ENCODE measurements at regions not wholly inside any gene's neighbourhood (a gene's known extent, or its start where the extent isn't known, plus 50 kb on each side); places are given as distances from the start of the nearest gene placed in this dataset.

GRCh38 chr5:57721226-57721625 lies 238.6 kb upstream of the ACTBL2 start:
- no peak for DNase-seq
- Mint-ChIP-seq H3K9me3 (ENCODE audit: insufficient read depth) (no peaks in the 10 kb centered on the region), H3K27ac (no peak overlapping the region), H3K4me3 (no peak overlapping the region), H3K27me3 (peaks cover 6% of the 10 kb centered on the region), H3K4me1 (no peaks in the 10 kb centered on the region)
- 10% methylated on average over 2 of the region's 4 CpGs for WGBS (ENCODE audit: insufficient coverage)
- no peak overlapping the region for H3K27ac ChIP-seq (ENCODE audit: low read length in 2 of 2)
- H3K4me3 ChIP-seq (ENCODE audit: control extremely low read depth in 1 of 5, extremely low read depth in 1 of 5, insufficient read depth in 1 of 5, low read depth in 2 of 5, low read length in 4 of 5): no peak overlapping the region
- H3K4me1 ChIP-seq (ENCODE audit: control insufficient read depth in 2 of 2, insufficient read depth in 2 of 2, low read length in 2 of 2): no peaks in the 10 kb centered on the region
- intact Hi-C loops (cut with micrococcal nuclease): no loop called here
- H3K9me3 ChIP-seq (ENCODE audit: control extremely low read depth in 1 of 3, control insufficient read depth in 2 of 3, insufficient read depth in 1 of 3, low read length in 2 of 3): no peaks in the 10 kb centered on the region
- no peak overlapping the region for H3K4me2 ChIP-seq (replicated peaks; ENCODE audit: low read depth, low read length, poor library complexity, severe bottlenecking)
- H3K27me3 ChIP-seq (replicated peaks in 1 of 4; ENCODE audit: control extremely low read depth in 1 of 4, control insufficient read depth in 3 of 4, insufficient read depth in 4 of 4, low read length in 3 of 4): no peaks in the 10 kb centered on the region
- no peaks in the 10 kb centered on the region for H4K20me1 ChIP-seq (ENCODE audit: control insufficient read depth, insufficient read depth, low read length, poor library complexity, severe bottlenecking)
- ChIA-PET POLR2A (no interaction called here), CTCF (no interaction called here)
- H3K79me2 ChIP-seq (ENCODE audit: control insufficient read depth, insufficient read depth, low read length): no peaks in the 10 kb centered on the region
- H2AFZ ChIP-seq (ENCODE audit: insufficient read depth, low read depth, low read length, poor library complexity, severe bottlenecking): no peak overlapping the region
- no peak for TF ChIP-seq CTCF (IDR thresholded peaks at IDR 0.05)
- no peak for TF ChIP-seq EZH2 (IDR thresholded peaks at IDR 0.05; ENCODE audit: borderline replicate concordance, insufficient read depth, low read depth, low read length, poor library complexity, severe bottlenecking)
- no peak overlapping the region for H3K9ac ChIP-seq (ENCODE audit: low read length)
- no peak for ATAC-seq (ENCODE audit: low read depth)
- no peaks in the 10 kb centered on the region for H3K36me3 ChIP-seq (replicated peaks in 1 of 2; ENCODE audit: control extremely low read depth in 1 of 2, control insufficient read depth in 1 of 2, extremely low read depth in 1 of 2, insufficient read depth in 2 of 2, low read length in 1 of 2)

GRCh38 chr5:57720656-57721055 lies 238.0 kb upstream of the ACTBL2 start:
- H3K9me3 Mint-ChIP-seq (ENCODE audit: insufficient read depth): no peaks in the 10 kb centered on the region
- Histone ChIP-seq H3K4me3 (ENCODE audit: control extremely low read depth in 1 of 5, extremely low read depth in 1 of 5, insufficient read depth in 1 of 5, low read depth in 2 of 5, low read length in 4 of 5) (no peak overlapping the region), H2AFZ (ENCODE audit: insufficient read depth, low read depth, low read length, poor library complexity, severe bottlenecking) (no peak overlapping the region), H3K27ac (ENCODE audit: low read length in 2 of 2) (no peak overlapping the region), H3K9ac (ENCODE audit: low read length) (no peak overlapping the region), H4K20me1 (ENCODE audit: control insufficient read depth, insufficient read depth, low read length, poor library complexity, severe bottlenecking) (no peaks in the 10 kb centered on the region), H3K9me3 (ENCODE audit: control extremely low read depth in 1 of 3, control insufficient read depth in 2 of 3, insufficient read depth in 1 of 3, low read length in 2 of 3) (no peaks in the 10 kb centered on the region), H3K4me2 (replicated peaks; ENCODE audit: low read depth, low read length, poor library complexity, severe bottlenecking) (no peak overlapping the region), H3K27me3 (replicated peaks in 1 of 4; ENCODE audit: control extremely low read depth in 1 of 4, control insufficient read depth in 3 of 4, insufficient read depth in 4 of 4, low read length in 3 of 4) (no peaks in the 10 kb centered on the region), H3K4me1 (ENCODE audit: control insufficient read depth in 2 of 2, insufficient read depth in 2 of 2, low read length in 2 of 2) (no peaks in the 10 kb centered on the region), H3K36me3 (replicated peaks in 1 of 2; ENCODE audit: control extremely low read depth in 1 of 2, control insufficient read depth in 1 of 2, extremely low read depth in 1 of 2, insufficient read depth in 2 of 2, low read length in 1 of 2) (no peaks in the 10 kb centered on the region), H3K79me2 (ENCODE audit: control insufficient read depth, insufficient read depth, low read length) (no peaks in the 10 kb centered on the region)
- no peak for DNase-seq
- no peaks in the 10 kb centered on the region for H3K4me1 Mint-ChIP-seq
- ATAC-seq (ENCODE audit: low read depth): no peak
- 92% methylated on average over 3 of the region's 4 CpGs for WGBS (ENCODE audit: insufficient coverage)
- H3K27me3 Mint-ChIP-seq: peaks cover 10% of the 10 kb centered on the region
- intact Hi-C loops (cut with micrococcal nuclease): no loop called here
- ChIA-PET CTCF (interaction anchor here (0.6 kb wide), 1 partner anchor 29 kb away, joined by 6 read pairs; no protein-coding TSS in a partner anchor), POLR2A (no interaction called here)
- TF ChIP-seq EZH2 (IDR thresholded peaks at IDR 0.05; ENCODE audit: borderline replicate concordance, insufficient read depth, low read depth, low read length, poor library complexity, severe bottlenecking) (no peak), CTCF (IDR thresholded peaks at IDR 0.05) (no peak)
- no peak overlapping the region for H3K27ac Mint-ChIP-seq
- no peak overlapping the region for H3K4me3 Mint-ChIP-seq
